T-cell (primary cell): ENCODE measurements at regions not wholly inside any gene's neighbourhood (a gene's known extent, or its start where the extent isn't known, plus 50 kb on each side); places are given as distances from the start of the nearest gene placed in this dataset.

ENCODE experiments used
- ATAC-seq, 4 experiments: fragments of 200-7000 bp in 3 of 4; fragments of 150-1000 bp in 1 of 4; cut with Tn5 transposase; replicated peaks in 1 of 4; 1 replicate in 3 of 4; 2 replicates in 1 of 4; pipeline ENCODE4 v1.10.0; 2021; ENCODE audit warnings: moderate library complexity in 3 of 4, mild to moderate bottlenecking in 2 of 4, moderate number of reproducible peaks in 1 of 4
- CTCF ChIA-PET, 2 donors: fragments of 300-600 bp; sonication (Branson Sonifier 250); formaldehyde crosslinking; loops; one replicate each; lab custom pipeline; 2022; ENCODE audit warnings: antibody characterized with exemption in 2 of 2; lab: Charles Lee
- POLR2A ChIA-PET, 2 donors: fragments of 300-600 bp; sonication (Branson Sonifier 250); formaldehyde crosslinking; loops; one replicate each; lab custom pipeline; 2022; ENCODE audit warnings: antibody characterized with exemption in 2 of 2; lab: Charles Lee
- DNase-seq, 35 experiments: peaks; one replicate each; pipeline versions ENCODE4 v3.0.0 to v3.0.0-alpha.2; 2013 to 2023
- H3K27ac ChIP-seq: one replicate; pipeline ENCODE4 v1.5.1; 2013; ENCODE audit warnings: low read length
- H3K27me3 ChIP-seq, 2 experiments: replicated peaks in 1 of 2; 1 replicate in 1 of 2; 2 replicates in 1 of 2; pipeline versions ENCODE4 v1.6.1 to v1.7.0; 2013; ENCODE audit warnings: low read length in 1 of 2, mixed read lengths in 1 of 2; ENCODE audit not compliant: control insufficient read depth in 2 of 2, insufficient read depth in 2 of 2; ENCODE audit errors: extremely low read depth in 1 of 2
- H3K36me3 ChIP-seq, 2 donors: 1 replicate in 1 of 2; 2 replicates in 1 of 2; pipeline versions ENCODE4 v1.6.1 to v1.7.0; 2013; ENCODE audit warnings: low read length in 1 of 2; ENCODE audit not compliant: control insufficient read depth in 2 of 2, insufficient read depth in 1 of 2; ENCODE audit errors: extremely low read depth in 1 of 2
- H3K4me1 ChIP-seq, 2 experiments: 1 replicate in 1 of 2; 2 replicates in 1 of 2; pipeline versions ENCODE4 v1.6.1 to v1.7.0; 2013; ENCODE audit warnings: low read length in 2 of 2, mixed read lengths in 1 of 2; ENCODE audit not compliant: insufficient read depth in 2 of 2, control insufficient read depth in 1 of 2; ENCODE audit errors: extremely low read depth in 1 of 2
- H3K4me3 ChIP-seq, 2 donors: 1 replicate in 1 of 2; 2 replicates in 1 of 2; pipeline versions ENCODE4 v1.5.1 to v1.7.0; 2013; ENCODE audit warnings: mild to moderate bottlenecking in 2 of 2, low read length in 1 of 2, moderate library complexity in 1 of 2; ENCODE audit not compliant: control insufficient read depth in 1 of 2; ENCODE audit errors: extremely low read depth in 1 of 2
- H3K9me3 ChIP-seq: 2 replicates; pipeline ENCODE4 v1.7.0; 2013
- H3K27ac Mint-ChIP-seq, 2 donors: one replicate each; pipeline ENCODE4 v1.8.0; 2020 to 2021; ENCODE audit warnings: mild to moderate bottlenecking in 2 of 2, mixed read lengths in 2 of 2
- H3K27me3 Mint-ChIP-seq, 2 donors: one replicate each; pipeline ENCODE4 v1.8.0; 2021 to 2022; ENCODE audit warnings: mixed read lengths in 2 of 2
- H3K36me3 Mint-ChIP-seq: one replicate; pipeline ENCODE4 v1.8.0; 2021; ENCODE audit warnings: mixed read lengths
- H3K4me1 Mint-ChIP-seq, 3 donors: one replicate each; pipeline ENCODE4 v1.8.0; 2020 to 2022; ENCODE audit warnings: mixed read lengths in 3 of 3, mild to moderate bottlenecking in 1 of 3
- H3K4me3 Mint-ChIP-seq, 3 donors: one replicate each; pipeline ENCODE4 v1.8.0; 2020 to 2022; ENCODE audit warnings: mild to moderate bottlenecking in 3 of 3, mixed read lengths in 3 of 3, moderate library complexity in 3 of 3
- H3K9me3 Mint-ChIP-seq, 3 donors: one replicate each; pipeline ENCODE4 v1.8.0; 2020 to 2022; ENCODE audit warnings: mixed read lengths in 3 of 3
- WGBS: methylation state at CpG from one replicate; pipeline ENCODE4 v1.1.5; 2013; ENCODE audit warnings: missing lambda C conversion rate; ENCODE audit not compliant: insufficient coverage; 5-methylcytosine and 5-hydroxymethylcytosine counted together

DNA sequence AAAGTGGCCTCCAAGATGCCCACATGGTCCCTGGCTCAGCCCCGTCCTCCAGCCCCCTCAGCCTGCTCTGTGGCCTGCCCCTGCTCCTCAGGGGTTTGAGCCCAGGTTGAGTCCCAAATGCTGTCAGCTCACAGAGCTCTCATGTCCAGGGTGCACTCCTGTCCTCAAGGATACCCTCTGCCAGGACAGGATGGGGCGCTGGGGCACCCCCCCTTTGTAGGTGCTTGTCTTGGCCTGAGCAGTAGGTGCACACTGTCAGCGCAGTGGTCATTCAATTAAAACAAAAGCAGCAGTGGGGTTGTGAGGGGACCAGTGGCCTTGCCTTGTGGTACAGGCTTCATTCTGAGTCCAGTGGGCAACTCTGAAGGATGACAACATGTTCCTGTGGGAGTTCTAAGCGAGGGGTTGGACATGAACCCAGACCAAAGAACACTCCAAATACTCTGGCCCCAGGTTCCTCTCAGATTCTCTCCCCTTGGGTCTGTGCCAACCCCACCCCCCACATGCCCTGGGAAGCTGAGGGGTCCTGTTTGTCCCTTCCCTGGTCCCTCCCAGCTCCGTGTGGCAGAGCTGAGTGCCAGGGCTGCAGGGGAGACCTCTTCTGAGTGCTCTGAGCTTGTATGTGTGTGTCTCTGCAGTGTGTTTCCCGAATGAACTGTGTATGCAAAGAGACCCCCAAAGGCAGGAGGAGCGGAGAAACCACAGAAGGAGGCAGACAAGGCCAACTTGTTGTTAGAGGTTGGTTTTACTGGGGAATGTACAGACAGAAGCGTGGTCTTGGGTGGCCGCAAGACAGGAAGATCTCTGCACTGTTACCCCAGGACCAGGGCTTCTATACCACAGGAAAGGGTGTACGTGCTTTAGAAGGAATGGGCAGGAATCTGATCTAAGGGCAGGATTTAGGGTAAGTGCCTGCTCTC, 155.6 kb upstream of the HS6ST1 start:
- ChIA-PET CTCF (no interaction called here), POLR2A (no interaction called here)
- peaks cover 0 to 8% (median 2%) of the 10 kb centered on the region in 3 donors for H3K9me3 Mint-ChIP-seq
- no peak overlapping the region for H3K27ac ChIP-seq
- H3K36me3 ChIP-seq, result no peaks in the 10 kb centered on the region
- peaks cover 0 to 46% of the 10 kb centered on the region in 2 experiments for H3K27me3 ChIP-seq
- 67% methylated on average over 8 of the region's 10 CpGs for WGBS
- no peak for DNase-seq
- H3K9me3 ChIP-seq, result no peaks in the 10 kb centered on the region
- no peak overlapping the region for H3K4me3 ChIP-seq
- H3K4me1 Mint-ChIP-seq, result peaks cover 5 to 12% (median 5%) of the 10 kb centered on the region in 3 donors
- H3K4me3 Mint-ChIP-seq, result no peak overlapping the region
- no peak for ATAC-seq
- H3K36me3 Mint-ChIP-seq, result no peaks in the 10 kb centered on the region
- H3K27ac Mint-ChIP-seq, result no peak overlapping the region
- peaks cover 6 to 35% of the 10 kb centered on the region in 2 donors for H3K27me3 Mint-ChIP-seq
- peaks cover 4 to 8% of the 10 kb centered on the region in 2 experiments for H3K4me1 ChIP-seq

DNA sequence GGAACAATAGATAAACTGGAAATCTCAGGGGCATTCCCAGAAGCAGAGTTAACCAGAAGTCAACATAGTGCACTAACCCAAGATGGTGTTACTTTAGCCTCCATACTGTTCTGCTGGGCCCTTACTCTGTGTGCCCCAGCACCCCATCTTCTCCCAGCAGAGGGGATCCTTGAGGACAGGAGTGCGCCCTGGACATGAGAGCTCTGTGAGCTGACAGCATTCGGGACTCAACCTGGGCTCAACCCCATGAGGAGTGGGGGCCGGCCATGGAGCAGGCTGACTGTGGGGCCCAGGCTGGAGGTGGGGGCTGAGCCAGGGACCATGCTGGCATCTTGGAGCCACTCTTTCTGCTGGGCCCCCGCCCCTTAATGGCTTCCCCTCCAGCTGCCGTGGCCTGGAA, 156.3 kb upstream of the HS6ST1 start:
- Mint-ChIP-seq H3K4me3 (no peak overlapping the region), H3K36me3 (no peaks in the 10 kb centered on the region), H3K9me3 (peaks cover 0 to 8% (median 2%) of the 10 kb centered on the region in 3 donors), H3K27ac (no peak overlapping the region), H3K27me3 (peaks cover 6 to 35% of the 10 kb centered on the region in 2 donors), H3K4me1 (peaks cover 5 to 12% (median 5%) of the 10 kb centered on the region in 3 donors)
- H3K9me3 ChIP-seq, result no peaks in the 10 kb centered on the region
- H3K36me3 ChIP-seq, result no peaks in the 10 kb centered on the region
- ATAC-seq (no peak), DNase-seq (no peak)
- ChIA-PET POLR2A (no interaction called here), CTCF (no interaction called here)
- no peak overlapping the region for H3K27ac ChIP-seq
- H3K27me3 ChIP-seq, result peaks cover 0 to 46% of the 10 kb centered on the region in 2 experiments
- H3K4me1 ChIP-seq, result peaks cover 4 to 8% of the 10 kb centered on the region in 2 experiments
- WGBS, result 73% methylated on average over 5 of the region's 5 CpGs
- no peak overlapping the region for H3K4me3 ChIP-seq

DNA sequence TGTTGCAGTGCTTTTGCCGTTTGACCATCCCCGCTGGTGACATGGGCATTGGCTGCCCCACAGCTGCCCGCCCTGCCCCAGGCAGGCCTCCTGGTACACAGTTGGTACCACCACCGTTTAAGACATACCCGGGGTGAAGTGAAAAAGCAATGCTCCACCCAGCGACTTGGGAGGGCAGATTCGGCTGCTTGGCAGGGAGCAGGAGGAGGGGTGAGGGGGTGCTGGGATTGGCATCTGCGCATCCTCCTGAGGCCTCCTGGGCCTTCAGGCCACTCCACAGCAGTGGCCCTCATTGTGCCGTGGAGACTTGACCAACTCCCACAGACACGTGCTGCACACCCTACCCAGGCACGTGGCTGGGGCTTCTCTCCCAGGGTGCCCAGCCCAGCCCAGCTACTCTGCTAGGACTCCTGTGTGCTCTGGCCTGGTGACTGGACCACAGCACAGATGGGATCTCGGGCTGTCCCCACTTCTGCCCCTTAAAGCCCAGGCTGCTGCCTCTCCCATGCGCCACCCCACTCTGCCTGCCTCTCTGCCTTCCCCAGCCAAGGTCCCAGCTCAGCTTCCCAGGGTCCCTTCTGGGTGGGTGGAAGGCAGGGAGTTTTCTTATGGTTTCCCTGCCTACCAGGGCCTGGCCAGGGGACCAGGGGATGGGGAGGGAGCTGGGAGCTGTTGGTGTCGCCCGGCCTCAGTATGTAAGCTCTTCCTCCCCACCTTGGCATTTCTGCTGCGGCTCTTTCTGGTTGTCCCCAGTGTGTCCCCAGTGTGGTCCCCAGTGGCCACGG, 157.0 kb upstream of the HS6ST1 start:
- Mint-ChIP-seq H3K27ac (no peak overlapping the region), H3K36me3 (no peaks in the 10 kb centered on the region), H3K4me1 (peaks cover 5 to 12% (median 5%) of the 10 kb centered on the region in 3 donors), H3K9me3 (peaks cover 0 to 6% (median 0%) of the 10 kb centered on the region in 3 donors), H3K27me3 (peaks cover 6 to 34% of the 10 kb centered on the region in 2 donors), H3K4me3 (no peak overlapping the region)
- ChIA-PET POLR2A (no interaction called here), CTCF (no interaction called here)
- Histone ChIP-seq H3K27me3 (peaks cover 0 to 46% of the 10 kb centered on the region in 2 experiments), H3K27ac (no peak overlapping the region), H3K4me1 (peaks cover 4 to 8% of the 10 kb centered on the region in 2 experiments), H3K9me3 (no peaks in the 10 kb centered on the region), H3K36me3 (no peaks in the 10 kb centered on the region), H3K4me3 (no peak overlapping the region)
- ATAC-seq (no peak), DNase-seq (no peak)
- 82% methylated on average over 9 of the region's 17 CpGs for WGBS

DNA sequence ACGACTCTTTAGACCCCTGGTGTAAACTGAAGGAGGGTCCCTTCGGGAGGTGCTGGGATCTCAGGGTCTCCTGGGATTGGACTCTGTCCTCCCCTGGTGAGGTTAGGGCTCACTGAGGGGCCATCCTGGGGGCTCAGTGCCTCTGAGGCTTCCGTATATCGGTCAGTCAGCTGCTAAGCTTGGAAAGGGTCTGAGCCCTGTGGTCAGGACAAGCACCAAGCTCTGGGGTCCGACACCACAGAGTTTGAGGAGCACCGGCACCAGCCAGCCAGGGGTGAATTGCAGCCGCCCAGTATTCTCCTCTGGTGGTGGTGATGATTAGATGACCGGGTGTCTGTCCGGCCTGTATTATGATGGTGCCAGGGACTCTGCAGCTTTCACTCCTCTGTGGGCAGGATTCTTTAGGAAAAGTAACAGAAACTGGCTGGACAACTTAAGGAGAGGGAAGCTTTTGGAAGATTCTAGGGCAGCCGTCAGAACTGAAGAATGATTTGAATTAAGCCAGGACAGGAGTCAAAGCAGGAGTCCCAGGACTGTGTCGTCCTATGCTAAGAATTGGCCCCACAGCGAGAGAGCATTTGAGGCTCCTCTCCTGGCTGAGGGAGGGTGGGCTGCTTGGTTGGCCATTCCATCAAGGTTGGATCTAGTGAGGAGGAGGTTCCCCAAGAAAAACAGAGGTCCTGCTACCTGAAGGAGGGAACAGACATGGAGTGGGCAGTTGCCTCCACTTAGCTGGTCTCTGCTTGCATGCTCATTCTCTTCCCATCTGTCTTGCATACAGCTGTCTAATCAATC, 158.6 kb upstream of the HS6ST1 start:
- no peaks in the 10 kb centered on the region for H3K9me3 ChIP-seq
- Mint-ChIP-seq H3K4me3 (no peak overlapping the region), H3K9me3 (peaks cover 3 to 9% (median 4%) of the 10 kb centered on the region in 3 donors), H3K36me3 (no peaks in the 10 kb centered on the region), H3K27ac (no peak overlapping the region), H3K4me1 (peaks cover 5 to 12% (median 5%) of the 10 kb centered on the region in 3 donors), H3K27me3 (peaks cover 6 to 33% of the 10 kb centered on the region in 2 donors)
- peaks cover 0 to 48% of the 10 kb centered on the region in 2 experiments for H3K27me3 ChIP-seq
- peaks cover 4 to 8% of the 10 kb centered on the region in 2 experiments for H3K4me1 ChIP-seq
- WGBS, result 80% methylated on average over 12 of the region's 12 CpGs
- no peak overlapping the region for H3K4me3 ChIP-seq
- DNase-seq (no peak), ATAC-seq (no peak)
- no peaks in the 10 kb centered on the region for H3K36me3 ChIP-seq
- no peak overlapping the region for H3K27ac ChIP-seq
- CTCF ChIA-PET, result no interaction called here
- POLR2A ChIA-PET, result no interaction called here

DNA sequence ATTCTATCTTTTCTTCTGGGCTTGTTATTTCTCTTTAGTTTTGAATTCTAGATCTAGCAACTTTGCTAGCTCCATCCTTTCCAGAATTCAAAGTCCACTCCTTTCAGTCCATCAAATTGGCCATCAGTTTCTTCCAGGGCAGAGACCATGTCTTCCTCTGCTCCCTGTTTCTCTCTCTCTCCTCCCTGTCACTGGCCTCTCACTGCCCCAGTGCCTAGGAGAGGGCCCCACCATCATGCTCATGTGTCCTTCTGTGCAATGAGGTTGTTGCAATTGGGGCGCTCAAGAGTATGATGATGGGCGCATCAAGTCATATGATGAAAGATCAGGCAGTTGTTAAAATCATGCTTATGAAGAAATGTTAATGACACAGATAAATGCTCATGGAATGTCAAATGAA, 159.2 kb upstream of the HS6ST1 start:
- ATAC-seq (no peak), DNase-seq (no peak)
- Histone ChIP-seq H3K4me3 (no peak overlapping the region), H3K9me3 (no peaks in the 10 kb centered on the region), H3K4me1 (peaks cover 4 to 8% of the 10 kb centered on the region in 2 experiments), H3K27ac (no peak overlapping the region), H3K36me3 (no peaks in the 10 kb centered on the region), H3K27me3 (peaks cover 0 to 43% of the 10 kb centered on the region in 2 experiments)
- no peak overlapping the region for H3K27ac Mint-ChIP-seq
- peaks cover 6 to 33% of the 10 kb centered on the region in 2 donors for H3K27me3 Mint-ChIP-seq
- WGBS, result no CpG with 5 or more reads among the region's 2 CpGs
- H3K4me1 Mint-ChIP-seq, result peaks cover 5 to 12% (median 5%) of the 10 kb centered on the region in 3 donors
- CTCF ChIA-PET, result no interaction called here
- POLR2A ChIA-PET, result no interaction called here
- no peaks in the 10 kb centered on the region for H3K36me3 Mint-ChIP-seq
- no peak overlapping the region for H3K4me3 Mint-ChIP-seq
- peaks cover 3 to 9% (median 4%) of the 10 kb centered on the region in 3 donors for H3K9me3 Mint-ChIP-seq
